ENCODE measurements at regions not wholly inside any gene's neighbourhood (a gene's known extent, or its start where the extent isn't known, plus 50 kb on each side); places are given as distances from the start of the nearest gene placed in this dataset.

DNA sequence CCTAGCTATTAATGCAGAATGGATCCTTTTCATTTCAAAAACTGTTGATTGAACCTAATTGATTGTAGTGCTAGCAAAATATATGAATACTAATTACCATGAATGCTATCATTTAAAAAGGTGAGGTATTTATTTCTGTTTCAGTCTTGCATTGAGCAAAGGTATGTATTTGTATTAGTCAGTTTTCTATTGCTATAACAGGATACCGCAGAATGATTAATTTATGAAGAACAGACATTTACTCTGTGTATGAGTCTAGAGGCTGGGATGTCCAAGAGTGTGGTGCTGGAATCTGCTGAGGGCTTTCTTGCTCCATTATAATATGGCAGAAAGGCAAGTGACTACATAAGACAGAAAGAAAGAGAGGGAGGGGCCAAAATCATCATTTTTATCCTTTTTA, 199.2 kb downstream of the KIF20B start:
- TF ChIP-seq, protein P1, sequence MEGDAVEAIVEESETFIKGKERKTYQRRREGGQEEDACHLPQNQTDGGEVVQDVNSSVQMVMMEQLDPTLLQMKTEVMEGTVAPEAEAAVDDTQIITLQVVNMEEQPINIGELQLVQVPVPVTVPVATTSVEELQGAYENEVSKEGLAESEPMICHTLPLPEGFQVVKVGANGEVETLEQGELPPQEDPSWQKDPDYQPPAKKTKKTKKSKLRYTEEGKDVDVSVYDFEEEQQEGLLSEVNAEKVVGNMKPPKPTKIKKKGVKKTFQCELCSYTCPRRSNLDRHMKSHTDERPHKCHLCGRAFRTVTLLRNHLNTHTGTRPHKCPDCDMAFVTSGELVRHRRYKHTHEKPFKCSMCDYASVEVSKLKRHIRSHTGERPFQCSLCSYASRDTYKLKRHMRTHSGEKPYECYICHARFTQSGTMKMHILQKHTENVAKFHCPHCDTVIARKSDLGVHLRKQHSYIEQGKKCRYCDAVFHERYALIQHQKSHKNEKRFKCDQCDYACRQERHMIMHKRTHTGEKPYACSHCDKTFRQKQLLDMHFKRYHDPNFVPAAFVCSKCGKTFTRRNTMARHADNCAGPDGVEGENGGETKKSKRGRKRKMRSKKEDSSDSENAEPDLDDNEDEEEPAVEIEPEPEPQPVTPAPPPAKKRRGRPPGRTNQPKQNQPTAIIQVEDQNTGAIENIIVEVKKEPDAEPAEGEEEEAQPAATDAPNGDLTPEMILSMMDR (IDR thresholded peaks at IDR 0.05), result no peak
- no peak for TF ChIP-seq CBFB (CRISPR knock-in tag; IDR thresholded peaks at IDR 0.05; ENCODE audit: low read depth)

Data from WTC11 (cell line).